Sigmoid colon (tissue), 6 donors: ENCODE measurements at regions not wholly inside any gene's neighbourhood (a gene's known extent, or its start where the extent isn't known, plus 50 kb on each side); places are given as distances from the start of the nearest gene placed in this dataset.
"Not testable (repeated sequence)": the region's sequence is repeated elsewhere in the genome, so short reads cannot be mapped to it uniquely, and the experiment has no call there.

Experiments
- DNase-seq: peaks from one replicate; pipeline ENCODE4 v3.0.0-alpha.2; 2019
- H3K27ac ChIP-seq, 4 donors: fragments of 200-600 bp; sonication (generic); one replicate each; pipeline ENCODE4 v1.5.1; 2016 to 2019; ENCODE audit warnings: mild to moderate bottlenecking in 1 of 4
- H3K27me3 ChIP-seq, 3 donors: fragments of 200-600 bp; sonication (generic); one replicate each; pipeline ENCODE4 v1.5.1; 2019; ENCODE audit warnings: mild to moderate bottlenecking in 1 of 3
- H3K36me3 ChIP-seq, 4 donors: fragments of 200-600 bp; sonication (generic); one replicate each; pipeline ENCODE4 v1.5.1; 2016 to 2019
- H3K4me1 ChIP-seq, 4 donors: fragments of 200-600 bp; sonication (generic); one replicate each; pipeline ENCODE4 v1.5.1; 2017 to 2019
- H3K4me3 ChIP-seq, 4 donors: fragments of 200-600 bp; sonication (generic); one replicate each; pipeline ENCODE4 v1.5.1; 2017 to 2019; ENCODE audit warnings: mild to moderate bottlenecking in 2 of 4, moderate library complexity in 1 of 4
- H3K9me3 ChIP-seq, 4 donors: fragments of 200-600 bp in 3 of 4; sonication (generic) in 3 of 4; one replicate each; pipeline versions ENCODE4 v1.5.1 to v1.6.1; 2013 to 2019
- EP300 ChIP-seq, 4 donors: sonication (generic); formaldehyde crosslinking; IDR thresholded peaks; one replicate each; pipeline ENCODE4 v1.6.1; 2017; ENCODE audit warnings: antibody characterized with exemption in 4 of 4
- POLR2A ChIP-seq, 2 donors: fragments of 450-650 bp; IDR thresholded peaks; one replicate each; pipeline ENCODE4 v1.6.1; 2016; ENCODE audit warnings: antibody characterized with exemption in 2 of 2, mild to moderate bottlenecking in 2 of 2, moderate library complexity in 2 of 2
- POLR2AphosphoS5 ChIP-seq, 4 donors: sonication (generic); formaldehyde crosslinking; IDR thresholded peaks; one replicate each; pipeline ENCODE4 v1.6.1; 2017; ENCODE audit warnings: antibody characterized with exemption in 4 of 4
- WGBS, 2 donors: extraction: QIAGEN DNeasy Blood & Tissue Kit; methylation state at CpG; one replicate each; pipeline ENCODE4 v1.1.7; 2013; 5-methylcytosine and 5-hydroxymethylcytosine counted together
- intact Hi-C: fragments of 100-400 bp; cut with DNase I; formaldehyde crosslinking; loops from one replicate; pipeline ENCODE4 v1.15.1; 2023
- TF ChIP-seq, protein P1 (sequence below), 4 experiments: fragments of 450-650 bp in 3 of 4; fragments of 200-600 bp in 1 of 4; IDR thresholded peaks; one replicate each; pipeline ENCODE4 v1.5.1; 2016 to 2019; ENCODE audit warnings: antibody characterized with exemption in 4 of 4, mild to moderate bottlenecking in 3 of 4, moderate library complexity in 2 of 4
- donor health status: healthy with polysubstance abuse.
- donor health status: healthy.

DNA sequence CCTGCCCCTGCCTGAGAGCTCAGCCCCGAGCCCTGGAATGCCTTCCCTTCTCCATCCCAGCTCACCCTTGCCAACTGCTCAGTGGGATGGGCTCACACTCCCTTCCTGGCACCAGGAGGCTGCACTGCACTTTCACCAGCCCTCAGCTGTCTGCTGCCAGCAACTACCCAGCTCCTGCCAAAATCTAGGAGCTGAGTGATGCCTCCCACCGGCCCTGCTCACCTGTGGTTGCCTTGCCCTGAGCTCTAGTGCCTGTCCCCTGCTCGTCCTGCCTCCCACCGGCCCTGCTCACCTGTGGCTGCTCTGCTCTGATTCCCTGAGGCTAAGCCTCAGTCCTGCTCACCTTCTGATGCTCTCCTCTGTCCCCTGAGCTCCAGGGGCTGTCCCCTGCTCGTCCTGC is 119.8 kb downstream of the TMEM121 start:
- no peak for DNase-seq
- H3K27ac ChIP-seq, result no peak overlapping the region
- no peak overlapping the region for H3K4me3 ChIP-seq
- TF ChIP-seq EP300 (IDR thresholded peaks at IDR 0.05) (no peak), POLR2AphosphoS5 (IDR thresholded peaks at IDR 0.05) (no peak), POLR2A (IDR thresholded peaks at IDR 0.05) (no peak)
- TF ChIP-seq, protein P1, sequence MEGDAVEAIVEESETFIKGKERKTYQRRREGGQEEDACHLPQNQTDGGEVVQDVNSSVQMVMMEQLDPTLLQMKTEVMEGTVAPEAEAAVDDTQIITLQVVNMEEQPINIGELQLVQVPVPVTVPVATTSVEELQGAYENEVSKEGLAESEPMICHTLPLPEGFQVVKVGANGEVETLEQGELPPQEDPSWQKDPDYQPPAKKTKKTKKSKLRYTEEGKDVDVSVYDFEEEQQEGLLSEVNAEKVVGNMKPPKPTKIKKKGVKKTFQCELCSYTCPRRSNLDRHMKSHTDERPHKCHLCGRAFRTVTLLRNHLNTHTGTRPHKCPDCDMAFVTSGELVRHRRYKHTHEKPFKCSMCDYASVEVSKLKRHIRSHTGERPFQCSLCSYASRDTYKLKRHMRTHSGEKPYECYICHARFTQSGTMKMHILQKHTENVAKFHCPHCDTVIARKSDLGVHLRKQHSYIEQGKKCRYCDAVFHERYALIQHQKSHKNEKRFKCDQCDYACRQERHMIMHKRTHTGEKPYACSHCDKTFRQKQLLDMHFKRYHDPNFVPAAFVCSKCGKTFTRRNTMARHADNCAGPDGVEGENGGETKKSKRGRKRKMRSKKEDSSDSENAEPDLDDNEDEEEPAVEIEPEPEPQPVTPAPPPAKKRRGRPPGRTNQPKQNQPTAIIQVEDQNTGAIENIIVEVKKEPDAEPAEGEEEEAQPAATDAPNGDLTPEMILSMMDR (IDR thresholded peaks at IDR 0.05), result no peak
- no peaks in the 10 kb centered on the region for H3K27me3 ChIP-seq
- intact Hi-C loops, result no loop called here
- no peaks in the 10 kb centered on the region for H3K9me3 ChIP-seq
- no peaks in the 10 kb centered on the region for H3K36me3 ChIP-seq
- peaks cover 0 to under 1% (median 0%) of the 10 kb centered on the region in 4 donors for H3K4me1 ChIP-seq
- 36 to 57% methylated on average over 4 to 5 of the region's 5 CpGs for WGBS, 2 donors

DNA sequence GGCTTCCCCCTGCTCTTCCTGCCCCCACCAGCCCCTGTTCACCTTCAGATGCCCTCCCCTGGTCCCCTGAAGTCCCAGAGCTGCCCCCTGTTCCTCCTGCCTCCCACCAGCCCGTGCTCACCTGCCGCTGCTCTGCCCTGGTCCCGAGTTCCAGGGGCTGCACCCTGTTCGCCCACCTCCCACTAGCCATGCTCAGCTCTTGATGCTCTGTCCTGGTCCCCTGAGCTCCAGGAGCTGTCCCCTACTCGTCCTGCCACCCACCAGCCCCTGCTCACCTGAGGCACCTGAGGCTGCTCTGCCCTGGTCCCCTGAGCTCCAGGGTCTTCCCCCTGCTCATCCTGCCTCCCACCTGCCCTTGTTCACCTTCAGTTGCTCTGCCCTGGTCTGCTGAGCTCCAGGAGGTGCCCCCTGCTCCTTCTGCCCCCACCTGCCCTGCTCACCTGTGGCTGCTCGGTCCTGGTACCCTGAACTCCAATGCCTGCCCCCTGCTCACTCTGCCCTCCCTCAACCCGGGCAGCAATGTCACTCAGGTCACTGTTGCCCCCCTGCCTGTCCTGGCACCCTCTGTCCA is 120.4 kb downstream of the TMEM121 start:
- H3K4me3 ChIP-seq, H3K27me3 ChIP-seq, H3K27ac ChIP-seq, H3K9me3 ChIP-seq, intact Hi-C loops, H3K36me3 ChIP-seq, H3K4me1 ChIP-seq, DNase-seq: not testable (repeated sequence)
- WGBS, 2 donors, result 48 to 69% methylated on average over 7 of the region's 7 CpGs

DNA sequence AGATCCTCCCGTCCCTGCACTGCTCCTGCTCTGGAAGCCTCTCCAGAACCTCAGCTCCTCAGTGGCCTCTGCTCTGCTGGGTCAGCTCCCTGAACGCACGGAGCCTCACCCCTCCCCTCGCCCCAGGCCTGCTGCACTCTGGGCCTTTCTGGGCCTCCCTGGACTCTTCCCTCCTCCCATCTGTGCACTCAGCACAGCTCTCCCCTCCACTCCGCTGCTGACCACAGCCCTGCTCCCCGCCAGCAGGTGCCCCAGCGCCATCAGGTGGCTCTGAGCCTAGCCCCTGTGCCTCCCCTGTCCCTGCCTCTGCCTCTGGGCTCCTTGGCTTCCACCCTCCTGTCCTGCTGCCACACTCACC is 121.0 kb downstream of the TMEM121 start:
- H3K4me3 ChIP-seq, H3K27ac ChIP-seq, H3K9me3 ChIP-seq, H3K27me3 ChIP-seq, H3K4me1 ChIP-seq, intact Hi-C loops, DNase-seq, H3K36me3 ChIP-seq: not testable (repeated sequence)
- WGBS, 2 donors, result 53 to 77% methylated on average over 7 of the region's 7 CpGs

DNA sequence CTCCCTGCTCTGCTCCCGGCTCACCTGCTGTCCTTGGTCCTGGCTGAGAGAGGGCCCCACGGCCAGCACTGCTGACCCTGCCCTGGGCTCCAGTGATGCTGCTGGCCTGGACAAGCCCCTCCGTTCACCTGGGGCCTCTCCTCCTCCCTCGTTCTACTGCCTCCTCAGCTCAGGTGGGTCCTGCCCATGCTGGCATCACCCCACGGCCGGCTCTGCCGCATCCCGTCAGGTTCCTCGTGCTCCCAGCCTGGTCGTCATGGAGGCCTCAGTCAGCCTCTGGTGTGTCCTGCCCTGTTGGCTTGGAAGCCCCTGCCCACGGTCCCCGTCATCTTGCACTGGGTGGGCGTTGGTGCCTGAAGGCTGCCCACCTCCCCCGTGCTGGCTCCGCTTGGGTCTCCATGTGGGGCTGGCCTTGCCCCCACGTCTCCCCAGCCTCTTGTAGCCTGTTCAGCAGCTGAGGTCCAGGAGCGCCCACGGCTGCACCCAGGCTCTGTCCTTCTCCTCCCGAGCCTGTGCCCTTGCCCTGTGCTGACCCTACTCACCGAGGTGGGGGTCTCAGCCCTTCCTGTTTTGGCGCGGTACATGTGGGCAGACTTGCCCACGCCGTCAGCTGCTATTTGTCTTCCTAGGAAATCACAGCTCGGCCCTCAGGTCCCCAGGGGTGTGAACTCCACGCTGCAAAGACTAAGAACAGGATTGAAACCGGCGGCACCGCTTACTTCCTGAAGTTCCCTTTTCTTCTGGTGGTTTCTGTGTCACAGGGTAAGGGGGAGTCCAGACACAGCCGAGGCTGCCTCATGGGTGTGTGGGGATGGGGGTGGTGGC is 121.6 kb downstream of the TMEM121 start:
- DNase-seq, result no peak
- no peak for TF ChIP-seq POLR2A (IDR thresholded peaks at IDR 0.05)
- no peak for TF ChIP-seq POLR2AphosphoS5 (IDR thresholded peaks at IDR 0.05)
- TF ChIP-seq, protein P1 (IDR thresholded peaks at IDR 0.05), result no peak
- TF ChIP-seq EP300 (IDR thresholded peaks at IDR 0.05), result no peak
- no peaks in the 10 kb centered on the region for H3K27me3 ChIP-seq

DNA sequence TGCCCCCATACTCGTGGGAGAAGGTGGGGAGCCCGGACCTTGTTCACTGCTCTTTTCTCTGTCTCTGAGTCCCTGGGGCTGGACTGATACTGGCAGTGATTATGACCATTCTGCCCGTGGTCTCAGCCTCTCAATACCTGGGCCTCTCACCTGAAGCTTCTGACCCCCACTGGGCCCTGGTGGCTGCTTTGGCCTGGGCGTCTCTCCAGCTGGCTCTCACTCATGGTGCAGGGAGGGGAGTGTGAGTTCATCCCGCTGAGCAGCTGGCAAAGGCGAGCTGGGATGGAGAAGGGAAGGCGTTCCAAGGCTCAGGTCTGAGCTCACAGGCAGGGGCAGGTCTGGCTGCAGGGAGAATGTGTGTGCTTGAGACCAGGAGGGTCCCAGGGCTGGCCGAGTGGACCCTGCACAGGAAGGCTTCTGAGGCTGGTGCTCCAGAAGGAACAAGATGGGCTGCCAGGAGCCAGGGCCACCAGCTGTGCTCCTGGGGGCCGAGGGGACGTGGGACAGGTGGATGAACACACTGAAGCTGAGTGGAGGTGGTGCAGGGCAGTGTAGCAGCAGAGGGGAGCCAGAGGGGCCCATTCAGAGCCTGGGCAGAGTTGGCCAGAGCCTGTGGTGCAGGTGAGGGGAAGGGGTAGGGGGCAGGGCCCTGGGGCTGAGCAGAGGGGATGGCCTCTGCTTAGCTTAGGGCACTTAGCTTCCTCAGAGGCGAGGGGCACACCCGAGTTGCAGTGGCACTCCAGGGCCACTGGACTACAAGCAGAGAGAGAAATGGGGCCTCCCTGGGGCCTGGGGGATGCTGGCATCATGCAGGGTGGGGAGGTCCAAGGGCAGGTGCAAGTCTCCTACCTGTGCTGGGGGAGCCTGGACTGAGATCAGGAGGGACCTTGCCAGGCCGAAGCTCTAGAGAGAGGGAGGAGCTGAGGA is 122.5 kb downstream of the TMEM121 start:
- H3K36me3 ChIP-seq, DNase-seq, H3K27me3 ChIP-seq, H3K4me3 ChIP-seq, intact Hi-C loops, H3K9me3 ChIP-seq, H3K4me1 ChIP-seq, H3K27ac ChIP-seq: not testable (repeated sequence)
- 64 to 80% methylated on average over 13 of the region's 13 CpGs for WGBS, 2 donors

More for the DNA sequence above, 121.6 kb downstream of the TMEM121 start:
- Histone ChIP-seq H3K9me3 (no peaks in the 10 kb centered on the region), H3K36me3 (no peaks in the 10 kb centered on the region), H3K4me3 (no peak overlapping the region), H3K4me1 (no peaks in the 10 kb centered on the region), H3K27ac (no peak overlapping the region)
- WGBS, 2 donors, result 73 to 78% methylated on average over 30 of the region's 30 CpGs
- intact Hi-C loops, result no loop called here

DNA sequence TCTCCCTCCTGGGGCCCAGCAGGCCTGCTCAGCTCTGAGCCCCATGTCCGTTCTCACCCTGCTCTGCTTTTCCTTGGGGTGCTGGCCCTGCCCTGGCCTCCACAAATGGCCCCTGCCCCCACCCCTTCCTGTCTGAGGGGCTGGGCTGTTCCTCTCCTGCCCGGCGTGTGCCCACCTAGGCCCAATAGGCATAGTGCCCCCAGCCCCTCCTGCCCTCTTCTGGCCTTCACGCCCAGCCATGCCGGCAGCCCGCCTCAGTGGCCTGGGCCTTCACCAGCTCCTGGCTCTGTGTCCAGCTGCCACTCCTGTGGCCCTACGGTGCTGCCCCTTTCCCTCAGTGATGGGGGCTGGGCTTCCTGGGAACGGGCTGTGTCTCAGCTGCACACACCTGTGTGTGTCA is 125.9 kb downstream of the TMEM121 start:
- H3K4me1 ChIP-seq, H3K9me3 ChIP-seq, H3K27me3 ChIP-seq, H3K4me3 ChIP-seq, H3K36me3 ChIP-seq, DNase-seq, H3K27ac ChIP-seq, intact Hi-C loops: not testable (repeated sequence)
- WGBS, 2 donors, result 82 to 89% methylated on average over 7 to 8 of the region's 8 CpGs

DNA sequence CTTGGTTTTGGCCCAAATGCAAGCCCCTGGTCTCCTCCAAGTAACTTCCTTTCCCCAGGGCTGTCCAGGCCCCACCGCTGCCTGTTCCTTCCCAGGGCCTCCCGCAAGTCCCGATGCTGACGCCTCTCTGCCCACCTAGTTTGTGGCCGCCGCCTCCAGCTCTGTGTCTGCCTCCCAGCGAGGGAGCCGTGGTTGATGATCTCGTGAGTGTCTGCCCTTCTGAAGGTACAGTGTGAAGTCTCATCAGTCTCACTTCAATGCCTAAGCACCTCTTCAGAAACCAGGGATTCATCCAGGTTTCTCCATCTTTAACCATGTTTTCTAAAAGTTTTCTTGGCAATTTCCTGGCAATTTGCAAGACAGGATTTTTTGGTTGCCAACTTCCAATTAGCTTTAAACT is 127.5 kb downstream of the TMEM121 start:
- H3K36me3 ChIP-seq, H3K27ac ChIP-seq, H3K4me1 ChIP-seq, DNase-seq, intact Hi-C loops, H3K9me3 ChIP-seq, H3K27me3 ChIP-seq, H3K4me3 ChIP-seq: not testable (repeated sequence)
- 89 to 91% methylated on average over 7 of the region's 9 CpGs for WGBS, 2 donors

DNA sequence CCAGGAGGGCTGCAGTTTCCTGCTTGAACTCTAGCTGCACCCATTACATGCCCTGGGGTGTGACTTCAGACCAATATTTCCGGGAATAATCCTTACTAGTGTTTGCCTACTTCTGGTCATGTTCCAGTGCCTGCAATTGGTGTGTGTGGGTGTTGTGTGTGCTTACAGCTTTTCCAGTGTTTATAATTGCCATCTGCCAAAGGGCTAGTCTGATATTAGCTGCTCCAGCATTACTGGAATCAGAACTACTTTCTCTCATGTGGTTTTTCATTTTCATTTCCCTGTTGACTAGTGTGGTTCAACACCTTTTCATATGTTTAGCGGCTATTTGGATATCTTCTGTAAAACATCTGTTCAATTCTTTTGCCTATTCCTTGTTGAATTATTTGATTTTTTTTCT is 132.9 kb downstream of the TMEM121 start:
- intact Hi-C loops, result not testable (repeated sequence)
- 69 to 78% methylated on average over 2 of the region's 2 CpGs for WGBS, 2 donors

More for the DNA sequence above, 132.9 kb downstream of the TMEM121 start:
- not testable (repeated sequence) for H3K4me1 ChIP-seq, H3K4me3 ChIP-seq, H3K27me3 ChIP-seq, H3K27ac ChIP-seq, DNase-seq, H3K36me3 ChIP-seq
- peaks cover 0 to 13% (median 3%) of the 10 kb centered on the region in 4 donors for H3K9me3 ChIP-seq
